KBM-7 (cell line): ENCODE measurements at regions not wholly inside any gene's neighbourhood (a gene's known extent, or its start where the extent isn't known, plus 50 kb on each side); places are given as distances from the start of the nearest gene placed in this dataset.

Experiments
- DNase-seq: peaks from one replicate; pipeline ENCODE4 v3.0.0-alpha.2; 2015
- in situ Hi-C: fragments of 300-500 bp; cut with MboI; formaldehyde crosslinking; loops from 2 replicates; pipeline ENCODE4 v1.14.3; 2020; ENCODE audit warnings: low sequenced_read_pairs, low pct_unique_long_range_greater_than_20kb, mixed read lengths

DNA sequence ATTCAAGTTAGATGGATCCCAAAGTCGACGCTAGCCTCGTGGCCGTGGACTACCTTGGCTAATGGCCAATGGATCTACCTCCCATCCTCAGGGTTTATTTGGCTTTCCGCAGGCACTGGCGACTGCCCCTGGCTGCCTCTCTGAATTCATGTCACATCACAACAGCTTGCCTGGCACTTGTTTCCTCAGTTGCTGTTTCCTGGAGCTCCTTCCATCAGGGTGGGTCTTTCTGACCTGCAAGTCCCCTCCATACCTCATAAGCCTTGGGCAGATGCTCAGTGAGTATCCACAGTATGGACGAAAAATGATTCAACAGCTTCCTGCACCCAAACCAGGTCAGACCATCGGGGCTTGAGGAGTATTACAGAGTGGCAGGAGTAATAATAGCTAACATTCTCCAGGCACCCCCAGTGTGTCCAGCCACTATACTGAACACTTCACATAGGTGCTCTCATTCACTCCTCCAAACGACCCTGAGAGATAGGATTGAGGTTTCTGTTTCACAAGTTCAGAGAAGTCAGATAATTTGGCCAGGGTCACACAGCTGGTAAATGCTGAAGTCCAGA is 311.5 kb downstream of the TLE3 start:
- in situ Hi-C loops, result no loop called here
- DNase-seq, result no peak

DNA sequence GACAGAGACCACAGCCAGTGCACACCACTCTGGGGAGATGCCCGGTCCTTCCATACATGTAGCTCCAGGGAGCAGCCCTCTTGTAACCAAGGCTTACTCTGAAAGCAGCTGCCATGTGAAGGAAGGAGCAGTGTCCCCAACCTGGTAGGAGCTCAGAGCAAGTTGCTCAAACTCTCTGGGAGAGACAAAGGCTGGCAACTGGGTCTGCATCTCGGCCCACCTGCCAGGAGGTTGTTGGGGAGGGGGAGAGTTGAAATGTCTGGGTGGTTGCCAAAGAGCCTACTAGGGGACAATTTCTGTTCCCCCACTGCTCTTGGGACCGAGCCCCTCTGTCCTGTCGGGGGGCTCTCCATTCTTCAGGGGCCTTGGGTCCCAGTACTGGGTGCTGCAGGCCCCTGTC is 309.9 kb downstream of the TLE3 start:
- in situ Hi-C loops, result no loop called here
- no peak for DNase-seq

DNA sequence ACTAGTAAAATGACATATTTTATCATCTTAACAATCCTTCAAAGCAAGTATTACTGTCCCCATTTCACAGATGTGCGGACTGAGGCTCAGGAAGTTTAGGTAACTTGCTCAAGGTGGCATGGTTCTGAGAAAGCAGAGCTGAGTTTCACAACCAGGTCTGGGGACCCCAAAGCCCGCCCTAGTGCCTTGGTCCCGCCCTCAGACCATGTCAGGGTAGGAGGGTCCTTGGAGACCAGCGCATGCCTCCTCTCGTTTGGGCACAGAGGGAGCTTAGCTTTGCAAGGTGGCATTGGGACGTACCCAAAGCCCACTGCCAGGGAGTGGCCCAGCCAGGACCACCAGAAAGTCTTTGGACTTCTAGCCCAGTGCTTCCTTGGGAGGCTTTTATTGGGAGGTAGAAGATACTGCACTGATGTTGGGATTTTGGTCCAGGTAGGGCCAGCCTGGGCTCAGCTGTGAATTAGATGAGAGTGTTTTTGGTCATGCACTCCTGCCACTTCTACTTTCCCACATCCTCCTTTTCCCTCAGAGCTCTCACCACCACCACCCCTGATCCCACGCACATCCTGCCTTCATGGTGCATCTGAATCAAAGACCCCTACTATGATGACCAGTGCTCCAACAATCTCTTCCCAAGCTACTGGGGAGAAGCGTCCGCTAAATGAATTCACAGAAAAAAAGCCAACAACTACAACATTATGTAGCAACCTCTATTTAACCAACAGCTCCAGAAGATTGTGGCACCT is 307.9 kb downstream of the TLE3 start:
- no peak for DNase-seq
- in situ Hi-C loops, result no loop called here

DNA sequence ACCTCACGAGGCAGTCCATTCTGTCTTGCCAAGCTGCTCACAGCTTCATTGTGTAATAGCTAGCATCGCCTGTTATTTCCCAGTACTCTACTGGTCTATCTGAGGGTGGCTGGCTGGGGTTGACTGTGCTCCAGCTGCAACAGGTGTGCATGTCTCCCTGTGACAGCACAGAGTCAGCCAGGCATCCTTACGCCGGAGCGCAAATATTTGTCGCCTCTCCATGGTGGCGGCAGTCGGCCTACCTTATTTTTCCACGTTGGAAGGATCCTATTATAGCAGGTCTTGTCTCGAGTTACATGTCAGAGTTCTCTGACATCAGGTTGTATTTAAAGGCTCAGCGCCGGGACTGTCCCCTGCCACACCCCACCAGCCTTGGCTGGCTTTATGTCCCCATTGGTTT is 307.1 kb downstream of the TLE3 start:
- in situ Hi-C loops, result no loop called here

DNA sequence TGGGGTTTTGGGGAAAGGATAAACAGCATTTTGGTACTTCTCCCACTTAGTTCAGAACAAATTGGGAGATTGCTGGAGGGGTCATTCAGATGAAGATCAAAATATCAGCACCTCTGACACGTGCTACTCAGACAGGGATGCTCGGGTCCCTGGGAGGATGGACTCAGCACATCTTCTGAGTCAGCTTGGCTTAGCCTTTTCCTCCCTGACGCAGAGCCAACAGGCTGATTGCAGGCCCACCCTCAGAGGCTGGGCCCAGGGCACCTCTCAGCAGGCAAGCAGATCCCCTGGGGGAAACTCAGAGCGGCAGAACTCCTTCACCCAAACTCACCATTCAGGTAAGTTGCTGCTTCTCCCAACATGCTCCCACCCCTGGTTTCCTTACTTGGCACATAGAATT is 304.9 kb downstream of the TLE3 start:
- no peak for DNase-seq
- in situ Hi-C loops, result no loop called here

More for the DNA sequence above, 307.1 kb downstream of the TLE3 start:
- DNase-seq, result no peak

DNA sequence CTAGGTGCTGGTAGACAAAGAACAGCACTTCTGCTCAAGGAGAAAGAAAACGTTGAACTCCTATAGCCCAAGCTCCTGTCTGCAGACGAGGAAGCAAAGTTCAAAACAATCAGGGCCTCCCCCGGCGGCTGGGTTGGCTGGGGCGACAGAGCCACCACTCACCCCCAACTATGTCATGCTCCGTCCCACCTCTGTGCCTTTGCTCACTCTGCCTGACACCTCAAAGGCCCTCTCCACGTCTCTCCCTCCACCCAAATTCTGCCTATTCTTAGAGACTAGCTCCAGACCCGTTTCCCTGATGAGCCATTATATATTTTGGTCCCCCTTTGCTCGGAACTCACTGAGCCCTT is 304.3 kb downstream of the TLE3 start:
- DNase-seq, result no peak

DNA sequence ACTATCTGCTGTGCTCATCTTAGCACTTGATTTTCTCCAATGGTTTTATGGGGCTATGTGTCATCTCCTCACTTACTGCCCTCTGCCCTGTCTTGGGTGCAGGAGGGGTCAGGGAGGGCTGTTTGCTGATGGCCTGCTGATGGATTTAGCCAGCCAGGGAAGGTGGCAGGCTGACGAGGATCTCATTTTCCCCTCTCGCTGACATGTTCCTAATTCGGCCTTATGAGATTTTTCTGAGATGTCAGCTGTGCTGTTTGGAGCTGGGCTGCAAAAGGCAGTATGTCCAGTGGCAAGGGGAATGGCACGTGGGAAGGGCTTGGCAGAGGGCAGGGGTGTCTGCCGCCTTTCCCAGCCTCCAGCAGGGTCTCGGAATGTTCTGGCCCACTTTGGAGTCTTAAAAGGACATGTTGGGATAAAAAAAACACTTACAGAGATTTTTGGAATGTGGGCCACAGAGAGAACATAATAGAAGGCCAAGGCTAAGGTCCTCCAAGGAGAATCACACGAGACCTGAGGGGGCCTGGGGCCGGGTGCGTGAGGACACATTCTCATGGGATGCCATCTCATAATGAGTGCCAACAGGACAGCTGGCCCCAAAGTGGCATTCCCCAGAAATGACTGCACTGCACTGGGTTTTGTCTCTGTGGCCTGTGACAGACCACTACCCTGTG is 303.8 kb downstream of the TLE3 start:
- DNase-seq, result no peak
- in situ Hi-C loops, result no loop called here

More for the DNA sequence above, 304.3 kb downstream of the TLE3 start:
- in situ Hi-C loops, result no loop called here

DNA sequence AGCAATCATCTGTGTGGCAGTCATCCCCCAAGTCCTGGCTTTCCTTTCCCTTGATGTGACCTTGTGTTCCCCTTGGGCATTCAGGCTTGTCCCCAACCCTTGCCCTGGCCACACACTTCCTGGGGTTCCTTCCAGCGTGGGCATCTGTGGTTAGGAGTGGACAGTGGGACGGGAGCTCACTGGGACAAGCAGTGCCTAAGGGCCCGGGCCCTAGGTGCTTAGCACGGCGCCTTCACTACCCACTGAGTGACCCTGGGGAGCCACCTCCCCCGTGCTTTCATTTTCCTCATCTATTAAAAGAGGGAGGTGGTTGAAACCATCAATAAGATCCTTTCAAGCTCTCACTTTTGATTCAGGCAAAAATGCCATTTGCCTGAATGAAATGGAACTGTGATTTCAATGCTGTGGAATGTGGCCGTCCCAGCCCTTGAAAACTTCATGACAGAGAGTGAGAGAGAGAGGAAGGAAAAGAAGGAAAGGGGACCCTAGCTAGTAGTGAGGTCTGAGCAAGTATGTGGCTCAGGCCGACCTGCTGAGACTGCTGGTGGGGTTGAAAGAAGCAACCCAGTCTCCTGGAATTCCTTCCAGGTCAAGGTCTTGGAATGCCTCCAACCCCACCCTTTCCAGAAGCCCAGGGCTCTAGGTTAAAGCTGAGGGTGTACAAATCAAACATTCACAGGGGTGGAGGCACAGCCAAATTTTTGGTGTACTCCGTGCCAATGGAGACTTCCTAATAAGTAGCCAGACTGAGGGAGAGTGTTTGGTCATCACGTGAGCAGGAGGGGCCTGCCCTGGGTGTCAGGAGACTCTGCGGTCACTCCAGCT is 302.9 kb downstream of the TLE3 start:
- in situ Hi-C loops, result no loop called here
- DNase-seq, result no peak

DNA sequence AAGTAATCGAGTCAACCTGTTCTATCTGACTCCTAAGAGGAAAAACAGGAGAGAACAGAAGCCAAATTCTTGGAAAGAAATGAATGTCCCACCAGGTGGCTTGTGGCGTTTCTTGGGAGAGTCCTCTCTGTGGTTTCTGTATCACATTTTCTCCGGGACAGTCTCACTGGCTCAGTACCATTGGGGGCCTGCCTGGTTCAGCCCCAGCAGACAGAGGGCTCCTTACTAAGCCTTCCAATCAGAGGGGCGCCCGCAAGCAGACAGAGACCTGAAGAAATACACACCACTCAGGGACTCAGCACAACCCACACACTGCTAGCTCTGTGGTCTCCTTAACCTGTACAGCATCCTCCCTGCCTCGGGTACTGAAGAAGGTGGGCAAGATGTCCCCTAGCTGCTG is 302.1 kb downstream of the TLE3 start:
- in situ Hi-C loops, result no loop called here
- no peak for DNase-seq

DNA sequence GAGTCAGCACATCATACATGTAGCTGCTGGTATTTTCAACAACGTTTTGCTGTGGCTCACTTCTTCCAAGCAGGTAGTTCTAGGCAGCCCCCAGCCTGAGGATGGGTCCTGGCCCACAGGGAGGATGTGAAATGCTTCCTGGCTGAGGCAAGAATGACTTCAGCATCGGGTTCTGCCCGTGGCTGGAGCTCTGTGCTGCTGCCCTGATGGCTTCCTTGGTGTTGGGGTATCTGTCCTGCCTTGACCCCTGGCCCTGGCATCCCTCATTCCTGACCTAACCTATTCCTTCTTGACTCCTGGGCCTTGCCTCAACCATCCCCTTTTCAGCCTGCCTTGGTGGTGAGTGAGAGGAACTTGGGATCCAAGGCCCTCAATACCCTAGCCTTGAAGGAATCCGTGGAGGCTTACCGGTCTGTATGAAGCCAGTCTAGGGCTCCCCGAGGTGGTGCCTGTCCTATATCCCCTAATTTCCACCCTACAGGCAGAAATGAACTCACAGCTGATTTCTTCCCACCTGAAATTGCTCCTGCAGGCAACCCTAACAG is 300.6 kb downstream of the TLE3 start:
- in situ Hi-C loops, result no loop called here

DNA sequence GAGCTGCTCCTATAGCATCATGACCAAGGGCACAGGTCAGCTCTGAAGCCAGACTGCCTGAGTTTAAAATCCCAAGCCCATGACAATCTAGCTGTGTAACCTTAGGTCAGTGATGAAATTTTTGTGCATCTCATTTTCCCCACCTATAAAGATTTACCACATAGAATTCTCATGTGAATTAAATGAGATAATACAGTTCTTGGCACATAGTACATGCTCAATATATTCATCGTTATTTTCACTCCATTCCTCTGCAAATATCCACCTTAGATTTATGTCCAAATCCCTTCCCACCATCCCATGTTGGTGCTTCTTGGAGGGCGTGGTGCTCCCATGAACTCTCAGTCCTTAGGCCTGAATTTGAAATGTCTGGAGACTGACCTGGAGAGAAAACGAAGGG is 300.1 kb downstream of the TLE3 start:
- in situ Hi-C loops, result no loop called here
- no peak for DNase-seq

More for the DNA sequence above, 300.6 kb downstream of the TLE3 start:
- no peak for DNase-seq

DNA sequence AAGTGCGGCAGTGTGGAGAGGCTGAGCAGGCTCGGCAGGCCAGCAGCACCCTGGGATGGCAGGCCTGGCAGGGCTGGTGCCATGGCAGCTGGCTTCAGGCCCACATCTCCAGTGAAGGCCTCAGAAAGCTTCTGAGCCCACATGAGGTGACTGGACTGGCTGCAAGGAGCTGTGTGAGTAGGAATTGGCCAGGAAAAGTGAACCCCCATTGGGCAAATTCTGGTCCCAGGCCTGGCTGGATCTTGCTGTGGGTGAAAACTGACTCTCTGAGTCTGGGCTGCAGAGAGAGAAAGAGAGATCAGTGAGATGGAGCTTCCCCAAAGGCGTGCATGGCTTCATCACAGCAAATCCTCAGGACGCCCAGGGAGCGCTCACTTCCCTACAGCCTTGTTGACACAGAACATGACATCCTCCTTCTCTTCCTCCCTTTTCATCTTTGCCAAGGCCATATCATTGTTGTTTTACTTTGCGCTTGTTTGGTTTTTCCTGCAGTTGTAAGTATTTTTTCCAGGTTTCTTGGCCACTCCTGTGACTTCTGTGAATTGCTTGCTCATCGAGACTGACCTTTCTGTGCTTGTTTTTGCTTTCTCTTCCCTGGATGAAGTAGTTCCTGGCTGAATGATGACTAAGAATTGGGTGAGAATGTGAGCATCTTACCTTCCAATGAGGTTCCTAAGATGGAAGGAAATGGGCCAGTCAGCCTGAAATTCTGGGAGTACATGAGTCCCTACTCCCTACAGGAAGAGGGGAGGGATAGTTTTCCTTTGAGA is 299.1 kb downstream of the TLE3 start:
- in situ Hi-C loops, result no loop called here
- DNase-seq, result no peak

DNA sequence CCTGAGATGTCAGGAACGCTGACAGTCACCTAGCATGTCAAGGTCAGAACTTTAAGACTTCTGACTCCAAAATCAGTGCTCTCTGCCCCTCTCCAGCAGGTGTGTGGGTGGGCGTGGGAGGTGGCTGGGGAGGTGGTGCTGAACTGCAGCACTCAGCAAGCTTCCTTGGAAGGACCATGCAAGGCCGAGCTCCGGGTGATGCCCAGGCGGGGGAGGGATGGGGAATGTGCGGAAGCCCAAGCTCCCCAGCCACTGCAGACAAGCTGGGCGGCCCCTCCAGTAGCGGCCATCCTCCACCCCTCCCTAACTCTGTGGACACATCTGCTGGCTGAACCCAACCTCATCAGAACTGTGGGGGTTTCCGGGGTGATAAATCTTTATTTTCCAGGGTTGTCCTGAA is 296.6 kb downstream of the TLE3 start:
- DNase-seq, result no peak
- in situ Hi-C loops, result no loop called here

DNA sequence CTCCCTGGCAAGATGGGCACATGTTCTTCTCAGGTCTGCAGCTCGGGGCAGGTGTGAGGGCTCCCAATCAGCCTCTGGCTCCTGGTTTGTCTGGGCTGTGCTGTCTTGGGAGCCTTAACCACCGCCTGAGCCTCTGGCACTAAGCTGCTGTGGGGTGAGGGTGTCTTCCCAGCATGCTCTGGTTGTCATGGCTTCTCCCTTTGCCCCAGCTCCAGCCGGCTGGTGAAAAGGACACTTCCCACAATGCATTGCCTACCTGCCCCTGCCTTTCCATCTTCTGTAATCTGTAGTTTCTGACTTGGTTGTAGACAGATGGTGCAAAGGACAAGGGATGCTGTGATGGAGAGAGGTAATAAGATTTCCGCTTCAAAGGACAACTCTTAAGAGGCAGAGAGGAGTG is 295.3 kb downstream of the TLE3 start:
- in situ Hi-C loops, result no loop called here
- DNase-seq, result no peak

DNA sequence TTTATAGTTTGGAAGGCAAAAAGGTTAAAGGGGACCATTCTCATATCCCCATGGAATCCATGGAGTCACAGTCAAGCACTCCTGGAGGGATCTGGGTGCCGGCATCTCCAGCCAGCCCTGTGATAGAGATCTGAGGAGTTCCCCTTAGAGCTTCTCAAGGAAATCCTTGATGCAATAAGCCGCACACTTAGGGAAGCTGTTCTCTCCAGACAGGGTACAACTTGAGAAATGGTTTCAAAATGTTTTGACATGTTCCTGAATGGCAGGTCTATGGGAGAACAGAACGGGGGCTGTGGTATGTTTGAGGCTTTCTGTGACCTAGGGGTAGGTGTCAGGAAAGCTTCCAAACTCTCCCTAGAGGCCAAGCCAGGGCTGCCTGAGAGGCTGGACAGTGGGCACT is 292.9 kb downstream of the TLE3 start:
- in situ Hi-C loops, result no loop called here
- no peak for DNase-seq

DNA sequence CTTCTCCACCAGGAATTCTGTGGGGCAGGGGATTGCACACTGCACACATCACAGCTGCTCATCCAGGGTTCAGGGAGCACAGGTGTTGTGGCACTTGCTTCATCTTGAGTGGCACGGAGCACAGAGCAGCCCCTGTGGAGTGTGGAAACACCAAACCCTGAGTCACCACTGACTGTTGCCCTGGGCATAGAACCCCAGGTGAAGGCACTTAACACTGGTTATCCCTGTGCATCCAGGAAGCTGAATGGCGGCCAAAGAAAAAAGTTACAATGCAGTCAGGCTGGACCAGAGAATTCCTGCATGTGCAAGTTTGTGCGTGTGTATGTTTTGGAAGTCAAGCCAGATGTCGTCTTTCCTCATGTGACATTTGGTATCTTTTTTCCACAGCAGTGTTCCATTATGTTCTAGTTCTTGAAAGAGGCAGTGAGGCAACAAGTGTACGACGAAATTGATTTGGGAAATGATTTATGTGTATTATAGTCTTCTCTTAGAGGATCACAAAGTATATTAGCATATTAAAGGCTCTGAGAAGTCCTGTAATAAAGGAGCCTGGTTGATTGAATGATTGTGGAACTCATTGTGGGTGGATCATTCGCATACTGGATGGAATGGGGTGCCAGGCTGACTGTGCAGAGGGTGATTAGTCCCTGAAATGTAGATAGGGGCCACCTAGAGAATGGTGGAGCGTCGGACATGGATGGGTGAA is 292.3 kb downstream of the TLE3 start:
- in situ Hi-C loops, result no loop called here
- no peak for DNase-seq

DNA sequence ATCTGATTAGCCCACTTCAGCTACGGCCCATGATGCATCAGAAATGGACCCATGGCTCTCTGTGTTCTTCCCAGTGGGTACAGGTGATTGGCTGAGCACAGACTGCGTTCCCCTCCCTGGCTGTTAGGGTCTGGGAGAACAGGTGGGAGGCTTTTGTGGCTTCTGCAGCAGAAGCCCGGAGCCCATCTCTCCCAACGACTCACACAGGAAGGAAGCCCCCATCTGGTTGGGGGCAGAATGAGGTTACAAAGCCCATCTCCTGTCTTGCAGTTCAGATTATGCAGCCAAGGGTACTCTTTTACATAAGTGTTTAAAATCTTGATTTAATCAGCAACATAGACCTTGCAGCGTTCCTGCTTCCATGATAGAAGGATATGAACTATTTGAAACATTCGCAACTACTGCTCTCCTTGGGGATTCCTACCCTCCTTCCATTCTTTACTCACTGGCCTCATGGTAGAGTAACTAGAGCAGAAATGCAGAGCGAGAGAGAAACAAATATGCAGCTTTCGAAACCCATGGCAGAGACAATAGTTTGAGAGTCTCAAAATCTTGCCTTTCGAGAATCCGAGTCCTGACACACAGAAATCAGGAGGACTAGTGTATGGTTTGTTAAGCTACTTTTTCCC is 291.3 kb downstream of the TLE3 start:
- no peak for DNase-seq

DNA sequence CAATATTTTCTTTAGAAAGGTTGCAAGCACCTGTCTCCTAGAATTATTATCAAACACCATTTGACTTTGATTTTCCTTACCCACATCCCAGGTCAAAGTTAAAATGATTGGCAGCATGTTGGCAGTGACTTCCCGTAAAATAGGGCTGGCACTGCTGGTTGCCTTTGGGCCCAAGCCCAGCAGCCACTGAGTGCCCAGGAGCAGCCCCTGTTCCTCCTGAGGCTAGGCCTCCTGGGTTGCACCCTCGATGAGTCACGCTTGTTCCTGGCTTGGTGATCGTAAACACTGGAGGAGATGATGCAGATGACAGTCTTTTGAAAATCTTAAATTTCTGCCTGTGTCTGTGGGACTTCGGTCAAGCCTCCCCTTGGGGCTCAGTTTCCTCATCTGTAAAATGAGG is 290.0 kb downstream of the TLE3 start:
- DNase-seq, result no peak
- in situ Hi-C loops, result no loop called here

More for the DNA sequence above, 291.3 kb downstream of the TLE3 start:
- in situ Hi-C loops, result no loop called here
